ENCODE measurements at regions not wholly inside any gene's neighbourhood (a gene's known extent, or its start where the extent isn't known, plus 50 kb on each side); places are given as distances from the start of the nearest gene placed in this dataset.

DNA sequence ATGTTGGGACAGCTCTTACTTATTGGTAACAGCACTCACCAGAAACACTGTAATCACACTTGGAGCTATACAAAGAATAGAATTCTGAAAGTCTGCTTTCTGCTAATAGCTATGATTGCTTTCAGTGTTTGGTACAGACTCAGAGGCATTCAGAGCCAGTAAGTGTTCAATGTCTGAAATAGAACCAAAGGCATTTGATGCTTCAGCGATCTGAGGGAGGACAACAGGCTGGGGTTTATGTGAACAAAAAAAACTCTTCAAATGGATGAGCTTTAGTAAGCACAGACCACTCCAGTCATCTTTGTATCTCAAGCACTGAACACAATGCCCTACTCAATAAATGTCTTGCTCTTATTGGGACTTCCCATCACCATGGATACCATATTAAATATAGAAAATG lies 322.8 kb upstream of the GRM3 start (continued):
- TF ChIP-seq, protein P1, sequence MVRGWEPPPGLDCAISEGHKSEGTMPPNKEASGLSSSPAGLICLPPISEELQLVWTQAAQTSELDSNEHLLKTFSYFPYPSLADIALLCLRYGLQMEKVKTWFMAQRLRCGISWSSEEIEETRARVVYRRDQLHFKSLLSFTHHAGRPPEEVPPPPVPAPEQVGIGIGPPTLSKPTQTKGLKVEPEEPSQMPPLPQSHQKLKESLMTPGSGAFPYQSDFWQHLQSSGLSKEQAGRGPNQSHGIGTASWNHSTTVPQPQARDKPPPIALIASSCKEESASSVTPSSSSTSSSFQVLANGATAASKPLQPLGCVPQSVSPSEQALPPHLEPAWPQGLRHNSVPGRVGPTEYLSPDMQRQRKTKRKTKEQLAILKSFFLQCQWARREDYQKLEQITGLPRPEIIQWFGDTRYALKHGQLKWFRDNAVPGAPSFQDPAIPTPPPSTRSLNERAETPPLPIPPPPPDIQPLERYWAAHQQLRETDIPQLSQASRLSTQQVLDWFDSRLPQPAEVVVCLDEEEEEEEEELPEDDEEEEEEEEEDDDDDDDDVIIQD (CRISPR knock-in tag; IDR thresholded peaks at IDR 0.05) = no peak
- TF ChIP-seq LCOR (CRISPR knock-in tag; IDR thresholded peaks at IDR 0.05) (no peak), PHTF2 (CRISPR knock-in tag; IDR thresholded peaks at IDR 0.05) (no peak), ZNF347 (CRISPR knock-in tag; IDR thresholded peaks at IDR 0.05; ENCODE audit: low read depth) (no peak), KLF13 (tag; IDR thresholded peaks at IDR 0.05; ENCODE audit: borderline replicate concordance, low read depth) (no peak), TCFL5 (CRISPR knock-in tag; conservative IDR thresholded peaks at IDR 0.05) (no peak), NCOA2 (IDR thresholded peaks at IDR 0.05; ENCODE audit: partially characterized antibody in 2 of 2) (no peak), TSC22D4 (tag; IDR thresholded peaks at IDR 0.05) (no peak)

DNA sequence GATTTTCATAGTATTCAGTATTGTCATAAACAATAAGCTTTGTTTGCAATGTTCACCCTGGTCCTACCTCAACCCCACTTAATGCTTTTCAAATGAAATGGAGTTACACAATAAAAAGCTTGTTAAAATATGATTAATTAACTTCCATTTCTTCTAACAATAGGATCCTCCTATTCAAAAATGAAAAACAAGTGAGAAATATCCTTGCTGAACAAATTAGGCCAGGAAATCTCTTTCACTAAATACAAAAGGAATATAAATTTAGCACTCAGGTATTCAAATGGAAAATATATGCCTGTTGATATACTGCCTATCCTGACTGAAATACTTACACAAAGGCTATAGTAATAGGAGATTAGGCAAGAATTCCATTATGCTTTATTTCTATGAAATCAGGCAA lies 323.4 kb upstream of the GRM3 start:
- Histone ChIP-seq H3K4me1 (replicated peaks in 1 of 2; ENCODE audit: control insufficient read depth in 2 of 2, insufficient read depth in 2 of 2, low read length in 2 of 2) (no peaks in the 10 kb centered on the region), H3K4me2 (ENCODE audit: insufficient read depth, low read length) (no peak overlapping the region), H4K20me1 (replicated peaks; ENCODE audit: control insufficient read depth, insufficient read depth, low read length) (no peaks in the 10 kb centered on the region), H3K27me3 (ENCODE audit: control insufficient read depth in 2 of 2, insufficient read depth in 2 of 2, low read length in 2 of 2) (no peaks in the 10 kb centered on the region), H3K4me3 (no peak overlapping the region), H3K9me3 (replicated peaks; ENCODE audit: control insufficient read depth, insufficient read depth, low read depth, low read length) (no peaks in the 10 kb centered on the region), H3K9me1 (ENCODE audit: control insufficient read depth, insufficient read depth, low read length) (no peaks in the 10 kb centered on the region), H2AFZ (ENCODE audit: low read depth, low read length) (no peak overlapping the region), H3K79me2 (ENCODE audit: control insufficient read depth, insufficient read depth, low read length) (no peaks in the 10 kb centered on the region), H3K27ac (ENCODE audit: extremely low read depth, low read depth, low read length) (no peak overlapping the region), H3K36me3 (ENCODE audit: control insufficient read depth, insufficient read depth, low read length) (no peaks in the 10 kb centered on the region), H3K9ac (ENCODE audit: insufficient read depth in 1 of 2, low read depth in 2 of 2, low read length in 2 of 2) (no peak overlapping the region)
- no peak for TF ChIP-seq FOXM1 (IDR thresholded peaks at IDR 0.05; ENCODE audit: low read depth)
- TF ChIP-seq FOXM1 (CRISPR knock-in tag; IDR thresholded peaks at IDR 0.05; ENCODE audit: low read depth) = no peak
- TF ChIP-seq MAFK (IDR thresholded peaks at IDR 0.05; ENCODE audit: low read length) = no peak
- TF ChIP-seq BRCA1 (IDR thresholded peaks at IDR 0.05) = no peak
- TF ChIP-seq BRCA1 (CRISPR knock-in tag; IDR thresholded peaks at IDR 0.05) = no peak
- no peak for TF ChIP-seq E2F3 (CRISPR knock-in tag; IDR thresholded peaks at IDR 0.05)
- no peak for TF ChIP-seq DNMT1 (IDR thresholded peaks at IDR 0.05)
- no peak for TF ChIP-seq FOXK2 (conservative IDR thresholded peaks at IDR 0.05 in 1 of 2, IDR thresholded peaks at IDR 0.05 in 1 of 2; ENCODE audit: low read depth in 2 of 2)
- no peak for TF ChIP-seq ZNF77 (CRISPR knock-in tag; IDR thresholded peaks at IDR 0.05)
- TF ChIP-seq PCBP2 (IDR thresholded peaks at IDR 0.05; ENCODE audit: low read depth, low read length, poor library complexity, severe bottlenecking) = no peak
- no peak for TF ChIP-seq RBM22 (IDR thresholded peaks at IDR 0.05; ENCODE audit: low read depth, low read length, poor library complexity, severe bottlenecking)
- in situ Hi-C loops (cut with MboI) (no loop called here), intact Hi-C loops (cut with micrococcal nuclease) (no loop called here)
- CTCF ChIA-PET (ENCODE audit: low intra/inter-chr PET ratio) = interaction anchor here (0.6 kb wide), 1 partner anchor 236 kb away, joined by 3 read pairs; no protein-coding TSS in a partner anchor
- DNase-seq (ENCODE audit: extremely low read depth in 1 of 4, low spot score in 3 of 4) (no peak), ATAC-seq (no peak), FAIRE-seq (no peak)
- no TSS peak for BruUV-seq (replicated peaks)
- POLR2A ChIA-PET = no interaction called here

Measured in K562 (cell line).